Neural cell (in vitro differentiated cells): ENCODE measurements at regions not wholly inside any gene's neighbourhood (a gene's known extent, or its start where the extent isn't known, plus 50 kb on each side); places are given as distances from the start of the nearest gene placed in this dataset.

Experiments
- H2AFZ ChIP-seq: fragments of 200-600, 300-800 bp; sonication (generic), shearing (Covaris generic); 2 replicates; pipeline ENCODE4 v1.6.0; 2014; ENCODE audit warnings: low read depth, mild to moderate bottlenecking, antibody characterized with exemption, low read length, moderate library complexity
- H3F3A ChIP-seq: fragments of 200-600 bp; shearing (Covaris generic); 2 replicates; pipeline ENCODE4 v1.6.1; 2016; ENCODE audit warnings: mild to moderate bottlenecking, moderate library complexity, mixed read lengths, antibody characterized with exemption, low read length; ENCODE audit not compliant: insufficient read depth, poor library complexity, severe bottlenecking
- H3K27ac ChIP-seq: fragments of 200-600, 300-800 bp; sonication (generic), shearing (Covaris generic); 2 replicates; pipeline ENCODE4 v1.5.1; 2014; ENCODE audit warnings: mild to moderate bottlenecking, low read length, moderate library complexity
- H3K27me3 ChIP-seq: fragments of 300-800, 200-600 bp; sonication (generic), shearing (Covaris generic); 2 replicates; pipeline ENCODE4 v1.6.0; 2014; ENCODE audit warnings: mild to moderate bottlenecking, low read depth, low read length, moderate library complexity; ENCODE audit not compliant: insufficient read depth
- H3K36me3 ChIP-seq: fragments of 300-800, 200-600 bp; sonication (generic), shearing (Covaris generic); 2 replicates; pipeline ENCODE4 v1.5.1; 2014; ENCODE audit warnings: mild to moderate bottlenecking, antibody characterized with exemption, low read length, moderate library complexity; ENCODE audit not compliant: insufficient read depth
- H3K4me2 ChIP-seq: fragments of 300-800, 200-600 bp; sonication (generic), shearing (Covaris generic); 2 replicates; pipeline ENCODE4 v1.6.0; 2014; ENCODE audit warnings: mild to moderate bottlenecking, low read length
- H3K4me3 ChIP-seq: fragments of 300-800, 200-600 bp; sonication (generic), shearing (Covaris generic); 2 replicates; pipeline ENCODE4 v1.5.1; 2014; ENCODE audit warnings: mild to moderate bottlenecking, low read length, moderate library complexity
- H3K79me2 ChIP-seq: fragments of 200-600 bp; shearing (Covaris generic); replicated peaks from 2 replicates; pipeline ENCODE4 v1.6.0; 2014; ENCODE audit warnings: mild to moderate bottlenecking, low read length, moderate library complexity; ENCODE audit not compliant: insufficient read depth
- H3K9ac ChIP-seq: fragments of 300-800, 200-600 bp; sonication (generic), shearing (Covaris generic); 2 replicates; pipeline ENCODE4 v1.6.1; 2016; ENCODE audit warnings: mild to moderate bottlenecking, low read length, mixed read lengths
- H3K9me2 ChIP-seq: fragments of 200-600 bp; shearing (Covaris generic); 2 replicates; pipeline ENCODE4 v1.6.1; 2016; ENCODE audit warnings: mild to moderate bottlenecking, low read length, mixed read lengths; ENCODE audit not compliant: insufficient read depth
- H3K9me3 ChIP-seq: fragments of 200-600, 300-800 bp; sonication (generic), shearing (Covaris generic); 2 replicates; pipeline ENCODE4 v1.6.1; 2016; ENCODE audit warnings: mild to moderate bottlenecking, mixed run types, low read length, moderate library complexity, mixed read lengths
- H4K20me1 ChIP-seq: fragments of 200-600 bp; shearing (Covaris generic); 2 replicates; pipeline ENCODE4 v1.6.1; 2016; ENCODE audit warnings: mild to moderate bottlenecking, mixed run types; ENCODE audit not compliant: insufficient read depth
- CTCF ChIP-seq: fragments of 450-650 bp; IDR thresholded peaks from 2 replicates; pipeline ENCODE4 v1.5.1; 2014; ENCODE audit warnings: antibody characterized with exemption, mild to moderate bottlenecking, moderate library complexity; ENCODE audit not compliant: poor library complexity, severe bottlenecking
- EP300 ChIP-seq: fragments of 450-650 bp; conservative IDR thresholded peaks from 2 replicates; pipeline ENCODE4 v1.6.1; 2014; ENCODE audit warnings: antibody characterized with exemption, mild to moderate bottlenecking, moderate library complexity; ENCODE audit not compliant: poor library complexity, severe bottlenecking
- EZH2 ChIP-seq: fragments of 200-600, 300-800 bp; shearing (Covaris generic), sonication (generic); IDR thresholded peaks from 2 replicates; pipeline ENCODE4 v1.6.1; 2014; ENCODE audit warnings: antibody characterized with exemption, low read length, borderline replicate concordance, mild to moderate bottlenecking; ENCODE audit not compliant: insufficient read depth, poor library complexity, severe bottlenecking
- MXI1 ChIP-seq: fragments of 450-650 bp; conservative IDR thresholded peaks from 2 replicates; pipeline ENCODE4 v1.6.1; 2014; ENCODE audit warnings: antibody characterized with exemption, mild to moderate bottlenecking; ENCODE audit not compliant: poor library complexity, severe bottlenecking
- POLR2AphosphoS5 ChIP-seq: IDR thresholded peaks from 2 replicates; pipeline ENCODE4 v1.6.1; 2012
- RAD21 ChIP-seq: fragments of 450-650 bp; conservative IDR thresholded peaks from 2 replicates; pipeline ENCODE4 v1.6.1; 2014; ENCODE audit warnings: antibody characterized with exemption, mild to moderate bottlenecking, moderate library complexity
- REST ChIP-seq: IDR thresholded peaks from 2 replicates; pipeline ENCODE4 v1.6.1; 2012; ENCODE audit warnings: borderline replicate concordance
- SMC3 ChIP-seq: fragments of 450-650 bp; conservative IDR thresholded peaks from 2 replicates; pipeline ENCODE4 v1.6.1; 2014; ENCODE audit warnings: antibody characterized with exemption, mild to moderate bottlenecking, moderate library complexity; ENCODE audit not compliant: poor library complexity
- TAF1 ChIP-seq: IDR thresholded peaks from 2 replicates; pipeline ENCODE4 v1.6.1; 2012; ENCODE audit warnings: low read depth

GRCh38 chr12:77202457-77203060 is 137.2 kb upstream of the E2F7 start:
- Histone ChIP-seq H3K27me3 (no peaks in the 10 kb centered on the region), H2AFZ (no peak overlapping the region), H3K36me3 (no peaks in the 10 kb centered on the region), H3K9me3 (no peaks in the 10 kb centered on the region), H3K9ac (no peak overlapping the region), H3K4me3 (no peak overlapping the region), H4K20me1 (no peaks in the 10 kb centered on the region), H3K27ac (no peak overlapping the region), H3K9me2 (no peaks in the 10 kb centered on the region), H3K79me2 (no peaks in the 10 kb centered on the region), H3F3A (no peaks in the 10 kb centered on the region), H3K4me2 (no peak overlapping the region)
- no peak for TF ChIP-seq CTCF
- no peak for TF ChIP-seq SMC3
- no peak for TF ChIP-seq RAD21
- TF ChIP-seq EZH2 = no peak
- TF ChIP-seq POLR2AphosphoS5 = no peak
- TF ChIP-seq EP300 = no peak
- no peak for TF ChIP-seq REST
- TF ChIP-seq MXI1 = no peak
- TF ChIP-seq TAF1 = no peak

- no peak overlapping the region for H3K27ac ChIP-seq
- no peak overlapping the region for H2AFZ ChIP-seq
- no peaks in the 10 kb centered on the region for H3K9me3 ChIP-seq
- H3K27me3 ChIP-seq = no peaks in the 10 kb centered on the region
- no peak overlapping the region for H3K4me3 ChIP-seq
- H3K9ac ChIP-seq = no peak overlapping the region
- H3K36me3 ChIP-seq = no peaks in the 10 kb centered on the region
- H3K79me2 ChIP-seq = no peaks in the 10 kb centered on the region
- H4K20me1 ChIP-seq = no peaks in the 10 kb centered on the region
- no peak for TF ChIP-seq EP300
- no peak for TF ChIP-seq MXI1
- no peak for TF ChIP-seq POLR2AphosphoS5
- no peak for TF ChIP-seq TAF1
- no peak for TF ChIP-seq EZH2
- TF ChIP-seq CTCF = no peak
- no peak for TF ChIP-seq REST
- no peak for TF ChIP-seq RAD21
- TF ChIP-seq SMC3 = no peak
- H3F3A ChIP-seq = no peaks in the 10 kb centered on the region
- no peak overlapping the region for H3K4me2 ChIP-seq
- H3K9me2 ChIP-seq = no peaks in the 10 kb centered on the region
These were observed 124.6 kb upstream of the E2F7 start for GRCh38 chr12:77189901-77190416.
